ENCODE measurements at regions not wholly inside any gene's neighbourhood (a gene's known extent, or its start where the extent isn't known, plus 50 kb on each side); places are given as distances from the start of the nearest gene placed in this dataset.

GRCh38 chr5:86170194-86170593 is 447.5 kb upstream of the COX7C start:
- TF ChIP-seq CTCF (conservative IDR thresholded peaks at IDR 0.05; ENCODE audit: low read length) (no peak), EZH2phosphoT487 (IDR thresholded peaks at IDR 0.05; ENCODE audit: borderline replicate concordance) (no peak)
- H3K9ac ChIP-seq (ENCODE audit: low read depth, low read length, poor library complexity, severe bottlenecking), result no peak overlapping the region

GRCh38 chr5:86175224-86175623 is 442.5 kb upstream of the COX7C start:
- Histone ChIP-seq H3F3A (ENCODE audit: low read depth) (no peaks in the 10 kb centered on the region), H3K27me3 (ENCODE audit: insufficient read depth, low read length, poor library complexity, severe bottlenecking) (no peaks in the 10 kb centered on the region), H3K9me3 (ENCODE audit: insufficient read depth, low read depth, low read length) (no peaks in the 10 kb centered on the region), H2AFZ (ENCODE audit: low read length) (no peak overlapping the region), H3K4me3 (ENCODE audit: low read length, poor library complexity, severe bottlenecking) (no peak overlapping the region), H3K4me1 (ENCODE audit: insufficient read depth, low read length, poor library complexity, severe bottlenecking) (no peaks in the 10 kb centered on the region), H3K4me2 (ENCODE audit: low read depth, low read length, poor library complexity, severe bottlenecking) (no peak overlapping the region), H3K79me2 (ENCODE audit: insufficient read depth, low read length) (no peaks in the 10 kb centered on the region), H3K9ac (ENCODE audit: low read depth, low read length, poor library complexity, severe bottlenecking) (no peak overlapping the region), H4K20me1 (ENCODE audit: insufficient read depth, low read length, poor library complexity, severe bottlenecking) (no peaks in the 10 kb centered on the region), H3K9me2 (replicated peaks; ENCODE audit: low read depth, low read length) (no peaks in the 10 kb centered on the region), H3K36me3 (ENCODE audit: insufficient read depth, low read length) (no peaks in the 10 kb centered on the region)
- TF ChIP-seq CTCF (conservative IDR thresholded peaks at IDR 0.05; ENCODE audit: low read length) (no peak), EZH2phosphoT487 (IDR thresholded peaks at IDR 0.05; ENCODE audit: borderline replicate concordance) (no peak)

More at GRCh38 chr5:86170194-86170593, 447.5 kb upstream of the COX7C start:
- no peaks in the 10 kb centered on the region for H3K9me2 ChIP-seq (replicated peaks; ENCODE audit: low read depth, low read length)
- no peak overlapping the region for H3K4me3 ChIP-seq (ENCODE audit: low read length, poor library complexity, severe bottlenecking)
- no peak overlapping the region for H3K4me2 ChIP-seq (ENCODE audit: low read depth, low read length, poor library complexity, severe bottlenecking)
- no peaks in the 10 kb centered on the region for H3K79me2 ChIP-seq (ENCODE audit: insufficient read depth, low read length)
- H4K20me1 ChIP-seq (ENCODE audit: insufficient read depth, low read length, poor library complexity, severe bottlenecking), result no peaks in the 10 kb centered on the region
- no peak overlapping the region for H2AFZ ChIP-seq (ENCODE audit: low read length)
- no peaks in the 10 kb centered on the region for H3K27me3 ChIP-seq (ENCODE audit: insufficient read depth, low read length, poor library complexity, severe bottlenecking)
- no peaks in the 10 kb centered on the region for H3K4me1 ChIP-seq (ENCODE audit: insufficient read depth, low read length, poor library complexity, severe bottlenecking)
- no peaks in the 10 kb centered on the region for H3K9me3 ChIP-seq (ENCODE audit: insufficient read depth, low read depth, low read length)
- H3K36me3 ChIP-seq (ENCODE audit: insufficient read depth, low read length), result no peaks in the 10 kb centered on the region
- no peaks in the 10 kb centered on the region for H3F3A ChIP-seq (ENCODE audit: low read depth)

- H3K79me2 ChIP-seq (ENCODE audit: insufficient read depth, low read length), result no peaks in the 10 kb centered on the region
- H3K4me2 ChIP-seq (ENCODE audit: low read depth, low read length, poor library complexity, severe bottlenecking), result no peak overlapping the region
- H3K9ac ChIP-seq (ENCODE audit: low read depth, low read length, poor library complexity, severe bottlenecking), result no peak overlapping the region
- H3F3A ChIP-seq (ENCODE audit: low read depth), result no peaks in the 10 kb centered on the region
- peaks cover 10% of the 10 kb centered on the region for H3K4me1 ChIP-seq (ENCODE audit: insufficient read depth, low read length, poor library complexity, severe bottlenecking)
- TF ChIP-seq EZH2phosphoT487 (IDR thresholded peaks at IDR 0.05; ENCODE audit: borderline replicate concordance) (no peak), CTCF (conservative IDR thresholded peaks at IDR 0.05; ENCODE audit: low read length) (no peak)
- no peak overlapping the region for H2AFZ ChIP-seq (ENCODE audit: low read length)
- H4K20me1 ChIP-seq (ENCODE audit: insufficient read depth, low read length, poor library complexity, severe bottlenecking), result no peaks in the 10 kb centered on the region
- H3K27me3 ChIP-seq (ENCODE audit: insufficient read depth, low read length, poor library complexity, severe bottlenecking), result no peaks in the 10 kb centered on the region
- H3K36me3 ChIP-seq (ENCODE audit: insufficient read depth, low read length), result no peaks in the 10 kb centered on the region
- no peaks in the 10 kb centered on the region for H3K9me3 ChIP-seq (ENCODE audit: insufficient read depth, low read depth, low read length)
- no peaks in the 10 kb centered on the region for H3K9me2 ChIP-seq (replicated peaks; ENCODE audit: low read depth, low read length)
- H3K4me3 ChIP-seq (ENCODE audit: low read length, poor library complexity, severe bottlenecking), result no peak overlapping the region
Observed at GRCh38 chr5:86199287-86199686, 418.5 kb upstream of the COX7C start.

Measured in Loucy (cell line).